ENCODE measurements at regions not wholly inside any gene's neighbourhood (a gene's known extent, or its start where the extent isn't known, plus 50 kb on each side); places are given as distances from the start of the nearest gene placed in this dataset.

DNA sequence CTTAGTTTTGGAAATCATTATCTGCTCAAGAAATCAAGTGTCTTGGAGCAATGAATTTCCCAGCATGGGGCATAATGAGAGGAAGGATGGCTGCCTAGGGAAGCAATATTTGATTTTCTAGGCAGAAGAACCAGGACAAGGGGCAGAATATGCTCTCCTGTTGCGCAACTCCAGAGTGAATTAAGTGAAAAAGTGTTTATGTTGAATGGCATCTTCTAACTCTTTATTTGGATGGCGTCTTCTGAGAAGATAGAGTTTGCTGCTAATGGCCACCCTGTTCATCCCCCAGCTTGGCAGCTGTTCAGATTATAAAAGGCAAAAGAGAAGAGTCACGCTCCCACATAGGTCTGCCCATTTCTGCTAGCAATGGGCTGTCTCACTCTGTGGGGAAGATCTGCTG lies 1278.1 kb downstream of the AACS start:
- no peak for DNase-seq

DNA sequence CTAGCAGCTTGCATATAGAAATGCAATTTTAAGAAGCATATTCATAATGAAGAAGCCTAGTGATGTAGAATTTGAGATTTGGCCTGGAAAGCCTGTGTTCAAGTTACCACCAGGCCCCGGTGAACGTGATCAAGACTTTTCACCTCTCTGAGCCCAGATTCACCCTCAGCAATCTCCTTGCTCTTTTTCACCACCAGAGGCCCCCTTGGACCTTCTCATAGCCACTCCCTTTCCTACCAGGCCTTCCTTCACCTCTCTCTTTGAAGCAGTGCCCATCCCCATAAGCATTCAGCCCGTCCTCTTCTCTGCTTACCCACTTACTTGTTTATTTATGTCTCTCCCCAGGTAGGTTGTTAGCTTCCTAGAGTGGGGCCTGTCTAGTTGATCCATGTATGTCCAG lies 1280.9 kb downstream of the AACS start:
- no peak for DNase-seq

DNA sequence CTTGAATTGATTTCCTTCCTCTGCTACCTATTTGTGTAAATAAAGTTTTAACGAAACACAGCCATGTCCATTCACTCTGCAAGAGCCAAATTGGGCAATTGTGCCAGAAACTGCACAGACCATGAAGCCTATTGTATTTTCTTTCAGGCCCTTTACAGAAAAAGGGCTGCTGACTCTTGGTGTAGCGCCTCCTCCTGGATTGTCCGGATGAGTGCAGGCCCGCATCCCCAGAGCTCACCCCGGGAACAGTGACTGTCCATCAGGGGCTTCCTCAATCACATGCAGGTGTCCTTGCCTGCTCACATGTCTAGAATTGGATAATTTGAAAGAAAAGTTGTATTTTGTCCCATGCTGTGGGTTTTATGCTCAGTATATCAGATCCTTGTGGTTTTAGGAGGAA lies 1282.2 kb downstream of the AACS start:
- no peak for DNase-seq

DNA sequence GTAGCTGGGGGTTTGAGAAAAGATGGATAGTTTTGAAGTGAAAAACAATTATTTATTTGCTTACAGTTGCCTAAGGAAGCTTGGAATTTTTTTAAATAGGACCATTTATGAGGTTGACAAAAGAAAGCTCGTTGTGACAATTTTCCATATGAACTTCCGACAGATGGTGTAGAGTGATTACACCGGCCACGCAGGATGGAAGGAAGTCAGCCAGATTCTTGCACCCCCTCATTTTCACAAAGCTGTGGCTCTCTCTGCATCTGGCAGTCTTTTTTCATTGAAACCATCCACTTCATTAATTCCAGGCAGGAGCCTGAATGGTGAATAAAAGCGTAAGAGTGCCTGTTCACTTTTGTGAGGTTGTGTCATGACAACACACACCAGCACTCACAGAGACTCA lies 1284.1 kb downstream of the AACS start:
- DNase-seq, result no peak

DNA sequence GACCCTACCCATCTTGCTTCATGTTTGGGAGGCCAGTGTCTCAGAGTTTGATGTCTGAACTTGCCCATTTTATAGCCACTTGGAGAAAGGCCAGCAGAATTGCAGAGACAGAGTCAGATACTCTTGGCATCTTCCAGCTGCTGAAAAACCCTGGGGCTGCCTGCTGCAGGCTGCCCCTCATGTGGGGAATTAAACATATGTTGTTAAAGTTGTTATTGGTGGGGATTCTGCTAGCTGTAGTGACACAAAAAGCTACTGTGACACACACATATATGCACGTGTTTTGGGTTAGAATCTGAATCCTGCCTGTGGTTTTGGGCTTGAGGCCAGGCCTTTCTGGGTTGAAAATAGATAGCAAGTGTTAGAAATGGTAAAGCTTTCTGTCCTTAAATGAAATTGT lies 1288.4 kb downstream of the AACS start:
- no peak for DNase-seq

DNA sequence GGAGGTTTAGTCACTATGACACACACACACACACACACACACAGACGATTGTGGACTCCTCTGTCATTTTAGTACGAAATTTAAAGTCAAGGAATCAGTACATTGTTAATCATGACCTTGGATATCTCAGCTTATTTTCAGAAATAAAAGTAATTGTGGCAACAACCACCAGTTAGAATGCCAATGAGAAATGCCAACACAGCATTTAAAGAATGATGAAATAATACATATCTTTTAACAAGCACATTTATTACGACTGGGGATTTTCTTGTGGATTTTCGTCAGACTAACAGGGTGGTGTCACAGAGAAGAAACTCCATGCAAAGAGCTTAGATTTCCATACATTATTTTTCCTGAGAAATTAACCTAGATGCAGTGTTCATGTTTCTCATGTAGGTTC lies 1289.4 kb downstream of the AACS start:
- DNase-seq, result no peak

DNA sequence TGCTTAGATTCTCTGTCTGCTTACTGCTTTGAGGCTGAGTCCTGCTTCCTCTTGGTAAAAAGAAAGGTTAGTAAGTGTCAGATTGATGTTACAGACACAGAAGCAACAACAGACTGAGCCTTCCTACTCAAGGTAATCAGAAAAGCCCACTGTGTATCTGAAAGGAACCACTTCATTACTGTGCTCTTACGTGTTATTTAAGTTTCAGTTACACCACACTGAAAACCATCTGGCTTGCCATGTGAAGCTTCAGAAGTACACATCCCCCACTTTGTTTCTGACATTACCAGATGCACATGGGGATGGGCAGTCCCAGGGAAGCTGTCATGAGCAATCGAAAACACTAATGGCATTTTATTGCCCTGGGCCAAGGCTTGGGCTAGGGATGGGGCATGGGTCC lies 1290.1 kb downstream of the AACS start:
- DNase-seq, result no peak

DNA sequence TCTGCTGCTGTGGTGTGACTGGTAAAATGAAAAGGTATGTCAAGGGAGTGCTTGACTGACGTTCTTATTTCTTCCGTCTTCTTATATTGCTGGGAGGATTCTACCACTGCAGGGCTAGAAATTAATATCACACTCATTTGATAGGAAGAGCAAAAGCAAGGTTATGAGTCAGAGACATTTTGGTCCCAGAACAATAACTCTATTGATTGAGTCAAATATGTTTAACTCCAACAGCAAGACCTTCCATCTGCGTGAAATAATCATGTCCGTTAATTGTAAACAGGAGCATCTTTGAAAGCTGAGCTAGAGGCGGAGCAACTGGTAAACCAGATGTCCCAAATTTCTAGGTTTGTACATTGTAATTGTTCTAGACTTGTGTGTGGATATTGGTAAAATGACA lies 1293.6 kb downstream of the AACS start:
- no peak for DNase-seq

DNA sequence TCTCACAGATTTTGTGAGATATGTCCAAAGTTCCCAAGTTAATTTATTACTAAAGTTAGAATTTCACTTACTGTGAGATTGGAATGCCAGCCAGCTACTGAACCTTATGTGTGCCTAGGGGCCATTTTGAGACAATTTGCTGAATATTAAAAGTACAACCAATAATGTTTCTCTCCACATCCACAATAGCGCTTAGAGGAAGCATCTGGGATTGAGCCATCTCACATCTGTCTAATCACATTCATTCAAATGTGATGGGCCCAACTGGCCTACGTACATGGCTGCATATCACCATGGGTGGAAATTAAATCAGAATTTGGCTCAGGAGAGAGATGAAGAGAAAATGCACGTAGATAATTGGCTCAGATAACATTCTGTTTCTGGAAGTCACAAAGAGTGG lies 1294.0 kb downstream of the AACS start:
- DNase-seq, result no peak

DNA sequence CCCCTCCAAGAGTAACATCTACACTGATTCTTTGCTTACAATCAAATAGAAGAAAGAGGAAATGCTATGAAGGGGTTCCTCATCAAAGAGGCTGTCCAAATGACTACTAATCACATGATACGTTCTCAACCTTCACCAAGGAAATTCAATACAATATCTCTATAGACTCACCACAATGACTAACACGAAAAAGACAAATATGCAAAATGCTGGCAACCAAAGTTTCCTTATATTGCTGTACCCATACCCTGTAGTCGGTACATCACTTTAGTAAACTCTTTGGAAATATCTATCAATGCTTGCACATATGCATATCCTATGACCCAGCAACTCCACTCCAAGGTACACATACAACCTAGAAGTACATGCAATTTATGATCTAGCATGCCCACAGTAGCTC lies 1296.6 kb downstream of the AACS start:
- no peak for DNase-seq

DNA sequence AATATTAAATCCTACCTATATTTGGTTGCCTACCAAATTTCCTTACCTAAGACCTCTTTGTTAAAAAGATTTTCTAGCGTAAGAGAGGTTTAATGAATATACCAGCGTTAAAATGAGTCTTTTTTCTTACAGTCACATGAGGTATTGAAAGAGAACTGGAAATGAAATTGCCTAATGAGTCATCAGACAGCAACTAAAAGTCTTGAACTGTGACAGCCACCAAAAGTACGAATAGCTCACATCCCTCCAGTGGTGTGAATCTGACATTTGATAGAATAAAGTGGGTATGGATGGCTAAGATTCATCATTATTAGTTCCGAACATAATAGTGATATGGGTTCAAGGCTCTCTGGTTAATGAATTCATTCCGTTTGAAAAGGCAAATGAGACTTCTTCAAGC lies 1297.3 kb downstream of the AACS start:
- DNase-seq, result no peak

DNA sequence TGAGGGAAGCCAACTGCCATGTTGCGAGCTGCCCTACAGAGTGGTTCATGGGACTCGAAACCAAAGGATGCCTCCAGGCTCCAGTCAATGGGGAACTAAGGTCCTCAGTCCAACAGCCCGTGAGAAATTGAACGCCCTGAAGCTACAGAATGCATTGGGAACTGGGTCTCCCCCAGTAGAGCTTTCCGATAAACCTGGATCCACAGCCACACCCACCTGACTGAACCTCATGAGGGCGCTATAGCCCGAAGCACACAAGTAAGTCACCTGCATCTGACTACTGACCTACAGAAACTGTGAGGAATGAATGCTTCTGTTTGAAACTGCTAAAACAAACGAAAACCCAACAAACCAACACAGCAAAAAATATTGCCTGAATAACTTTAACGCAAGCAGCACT lies 1297.7 kb downstream of the AACS start:
- DNase-seq, result no peak

DNA sequence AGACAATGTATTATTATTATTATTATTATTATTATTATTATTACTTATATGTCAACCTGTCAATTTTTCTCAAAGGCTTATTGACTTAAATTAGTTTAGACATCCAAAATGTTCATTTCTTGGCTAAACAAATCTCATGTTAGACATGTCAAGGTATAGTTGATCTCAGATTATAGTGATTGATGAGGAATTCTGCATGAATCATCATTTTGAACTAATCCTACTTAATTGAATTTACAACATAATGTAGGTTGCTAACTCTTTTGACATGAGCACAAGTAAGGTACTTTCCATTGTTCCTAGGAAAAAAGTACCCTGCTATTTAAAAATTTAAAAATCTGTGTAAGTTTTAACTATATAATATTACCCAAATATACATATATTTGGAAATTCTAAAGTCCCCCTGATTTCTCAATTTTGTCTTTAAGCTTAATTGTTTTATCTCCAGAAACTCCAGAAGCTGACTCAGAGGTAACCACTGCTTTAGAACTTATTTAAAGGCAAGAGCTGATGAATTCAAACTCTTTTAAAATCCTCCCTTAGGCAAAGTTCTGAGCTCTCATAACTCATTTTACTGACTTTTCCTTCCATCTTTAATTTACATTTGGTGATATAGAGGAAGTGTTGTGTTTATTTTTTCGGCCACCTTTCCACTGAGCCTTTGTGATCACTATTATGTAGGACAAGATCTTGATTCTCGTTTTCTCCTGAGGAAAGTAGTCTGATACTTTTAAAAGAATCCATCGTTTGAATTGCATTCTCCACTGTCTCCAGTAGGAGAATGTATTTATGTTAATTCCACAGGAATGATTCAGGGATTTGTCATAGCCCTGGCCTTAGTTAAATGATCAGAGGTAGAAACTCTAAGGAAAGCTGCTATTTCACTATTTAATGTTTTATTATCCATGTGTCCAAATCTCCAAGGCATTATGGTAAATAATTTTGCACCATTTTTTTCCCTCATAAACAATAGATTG lies 1304.5 kb downstream of the AACS start:
- DNase-seq, result no peak

DNA sequence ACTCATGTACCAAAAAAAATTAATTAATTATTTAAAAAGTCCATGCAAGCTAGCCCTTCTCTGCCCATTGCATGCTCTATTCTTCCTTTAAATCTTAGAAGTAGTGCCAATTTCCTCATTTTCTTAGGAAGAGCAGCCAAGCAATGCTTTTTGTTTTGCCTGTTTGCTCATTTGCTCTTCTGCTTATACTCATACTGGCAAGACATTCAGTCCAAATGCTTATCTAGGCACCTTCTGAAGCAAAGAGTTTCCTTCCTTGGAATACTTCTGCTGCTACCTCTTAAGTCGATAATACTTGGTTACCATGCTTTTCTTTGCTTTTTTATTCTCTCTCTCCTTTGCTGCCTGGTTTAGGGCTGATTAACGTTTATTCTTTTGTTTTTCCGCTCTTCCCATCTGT lies 1318.3 kb downstream of the AACS start:
- no peak for DNase-seq

DNA sequence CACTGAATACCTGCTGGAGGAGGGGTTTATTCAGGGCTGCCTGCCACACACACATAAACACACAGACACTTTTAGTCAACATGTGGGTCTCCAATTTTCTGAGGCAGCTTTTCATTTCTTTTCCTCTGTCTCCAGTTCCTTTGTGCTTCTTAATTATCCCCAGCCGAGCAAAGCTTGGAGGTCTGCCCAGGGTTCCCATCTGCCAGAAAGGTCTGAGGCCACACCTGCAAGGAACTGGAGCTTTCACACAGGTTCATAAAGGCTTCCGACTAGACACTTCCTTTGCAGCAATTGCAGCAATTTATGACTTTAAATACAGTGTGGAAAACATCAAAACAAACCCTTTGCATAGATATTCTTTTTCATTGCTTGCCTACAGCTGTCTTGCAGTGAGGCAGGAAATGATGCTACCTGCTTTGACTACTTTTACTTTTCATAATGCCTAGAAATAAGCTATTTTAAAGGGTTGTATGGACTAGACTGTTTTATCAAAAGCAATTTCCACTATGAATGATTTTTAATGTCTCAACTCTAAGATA lies 1318.9 kb downstream of the AACS start:
- no peak for DNase-seq

DNA sequence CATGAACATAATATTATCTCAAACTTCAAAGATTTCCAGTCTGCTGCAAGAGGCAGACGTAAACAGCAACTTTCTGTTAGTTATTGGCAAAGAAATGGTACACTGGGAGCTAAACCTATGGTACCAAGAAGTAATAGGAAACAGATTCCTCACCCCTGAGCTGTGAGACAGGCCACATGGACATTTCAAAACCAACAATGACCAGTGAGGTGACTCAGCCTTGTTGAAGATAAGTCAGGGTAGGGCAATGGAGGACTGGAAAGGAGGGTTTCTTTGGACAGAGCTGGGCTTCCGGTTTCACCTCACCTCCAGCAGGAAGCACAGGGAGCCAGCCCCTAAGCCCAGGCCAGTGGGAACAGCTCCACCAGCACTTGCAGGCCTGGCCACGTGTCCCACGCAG lies 1320.5 kb downstream of the AACS start:
- DNase-seq, result no peak

DNA sequence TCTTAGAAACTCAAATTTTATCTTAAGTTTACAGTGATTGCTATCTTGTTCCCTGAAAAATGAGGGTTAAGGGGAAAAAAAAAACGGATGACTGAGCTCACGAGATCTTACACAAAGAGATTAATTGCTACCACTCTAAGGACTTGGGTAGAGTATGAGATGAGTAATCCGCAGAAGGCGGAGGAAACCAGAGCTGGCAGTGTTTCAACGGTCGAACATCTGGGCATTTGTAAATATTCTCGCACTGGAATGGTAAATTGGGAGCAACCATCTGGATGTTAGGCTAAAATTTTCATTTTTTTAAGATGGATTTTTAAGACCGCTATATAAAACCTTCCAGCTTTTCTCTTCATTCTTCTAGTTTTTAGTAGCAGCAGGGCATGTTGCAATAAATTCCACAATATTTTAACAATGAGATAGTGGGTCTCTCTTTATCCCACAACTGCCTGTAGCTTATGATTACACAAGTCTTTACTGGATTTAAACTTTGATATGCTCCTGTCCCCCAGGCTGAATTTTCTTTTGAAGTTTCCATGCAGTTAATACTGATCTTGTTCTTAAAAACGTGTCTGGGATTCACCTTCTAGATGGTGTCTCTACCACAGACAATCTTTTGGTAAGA lies 1324.1 kb downstream of the AACS start:
- DNase-seq, result no peak

DNA sequence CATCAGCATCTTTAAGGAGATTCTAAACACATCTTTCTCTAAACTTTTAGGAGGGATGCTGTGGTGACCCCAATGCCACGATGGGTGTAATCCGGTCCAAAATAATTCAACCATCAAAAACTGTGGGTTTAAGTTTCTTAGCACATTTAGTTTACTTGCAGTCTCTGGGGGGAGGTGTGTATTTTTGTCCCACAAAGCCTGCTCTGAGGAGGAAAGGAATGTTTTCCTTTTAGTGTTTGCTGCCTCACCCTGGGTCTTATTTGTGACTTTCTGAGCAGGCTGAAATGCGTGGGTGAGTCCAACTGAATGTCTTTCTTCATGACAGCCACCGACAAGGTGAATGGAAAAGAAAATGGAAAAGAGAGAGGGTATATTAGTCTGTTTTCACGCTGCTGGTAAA lies 1324.7 kb downstream of the AACS start:
- no peak for DNase-seq

DNA sequence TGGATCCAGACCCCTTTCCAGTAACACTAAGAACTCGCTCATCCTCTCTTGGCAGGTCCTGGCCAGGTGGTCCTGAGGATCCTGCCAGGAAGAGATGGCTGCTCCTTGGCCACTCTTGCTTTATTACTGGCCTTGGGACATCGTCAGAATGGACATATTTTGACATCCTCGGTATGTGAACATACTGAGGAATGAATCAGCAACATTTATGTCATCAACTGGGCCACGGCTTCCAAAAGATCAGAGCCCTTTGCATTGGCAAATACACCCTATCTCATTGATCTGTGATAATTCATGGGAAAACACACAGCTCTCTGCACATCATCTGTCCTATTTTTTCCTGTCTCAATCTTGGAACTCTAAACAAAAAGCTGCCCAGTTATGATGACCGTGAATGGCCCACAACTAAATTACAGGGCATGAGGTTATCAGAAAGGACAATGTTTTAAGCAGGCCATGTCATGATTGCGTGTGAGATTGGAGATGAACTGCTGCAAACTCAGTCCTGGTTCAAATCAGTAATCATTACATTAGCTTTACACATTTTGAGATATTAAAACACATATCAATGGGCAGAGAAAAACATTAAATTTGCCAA lies 1325.8 kb downstream of the AACS start:
- DNase-seq, result no peak

DNA sequence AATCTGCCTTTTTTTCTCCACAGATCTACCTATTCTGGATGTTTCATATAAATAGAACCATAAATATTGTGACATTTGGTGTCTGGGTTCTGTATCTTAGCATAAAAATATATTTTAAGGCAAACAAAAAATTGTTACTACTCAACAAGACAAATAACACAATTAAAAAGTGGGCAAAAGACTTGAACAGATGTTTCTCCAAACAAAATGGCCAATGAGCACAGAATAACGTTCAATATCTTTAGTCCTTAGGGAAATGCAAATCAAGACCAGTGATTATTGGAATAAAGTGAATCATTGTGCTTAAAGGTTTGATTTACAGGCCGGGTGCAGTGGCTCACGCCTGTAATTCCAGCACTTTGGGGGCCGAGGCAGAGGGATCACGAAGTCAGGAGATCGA lies 1331.3 kb downstream of the AACS start:
- DNase-seq, result no peak

DNA sequence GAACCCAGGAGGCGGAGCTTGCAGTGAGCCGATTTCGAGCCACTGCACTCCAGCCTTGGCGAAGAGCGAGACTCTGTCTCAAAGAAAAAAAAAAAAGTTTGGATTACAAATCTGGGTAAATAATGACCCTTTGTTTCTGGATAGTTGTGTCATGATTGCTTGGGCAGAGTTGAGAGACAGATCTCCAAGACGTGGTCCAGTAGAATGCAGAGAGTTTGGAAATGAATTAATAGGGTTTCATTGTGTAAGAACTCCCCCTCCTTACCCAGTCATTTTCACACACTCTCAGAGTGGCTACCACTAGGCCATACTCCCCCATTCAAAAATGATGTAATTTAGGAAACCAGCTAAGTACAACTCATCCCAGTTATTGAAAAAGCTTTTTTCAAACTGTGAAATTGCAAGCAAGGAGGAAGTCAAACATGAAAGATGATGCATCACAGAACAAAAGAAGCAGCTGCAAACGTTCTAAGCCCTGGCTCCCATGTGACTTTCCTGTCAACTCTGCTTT lies 1331.9 kb downstream of the AACS start:
- DNase-seq, result no peak

DNA sequence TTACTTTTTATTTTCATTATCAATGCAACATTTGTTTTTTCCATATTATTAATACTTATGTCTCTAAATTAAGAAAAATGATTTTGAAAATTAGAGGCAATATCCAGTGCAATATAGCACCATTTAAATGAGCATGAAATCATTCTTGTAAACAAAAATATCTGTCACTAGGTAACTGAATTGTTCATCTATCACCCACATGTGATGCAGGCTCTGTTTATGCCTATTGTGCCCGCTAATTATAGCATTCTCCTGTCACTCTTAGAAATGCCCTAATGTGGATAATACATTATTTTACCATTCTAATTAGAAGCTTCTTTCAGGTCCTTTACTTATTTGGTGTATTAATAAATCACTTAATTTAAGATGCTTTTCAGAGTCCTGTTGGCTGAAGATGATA lies 1332.4 kb downstream of the AACS start:
- no peak for DNase-seq

DNA sequence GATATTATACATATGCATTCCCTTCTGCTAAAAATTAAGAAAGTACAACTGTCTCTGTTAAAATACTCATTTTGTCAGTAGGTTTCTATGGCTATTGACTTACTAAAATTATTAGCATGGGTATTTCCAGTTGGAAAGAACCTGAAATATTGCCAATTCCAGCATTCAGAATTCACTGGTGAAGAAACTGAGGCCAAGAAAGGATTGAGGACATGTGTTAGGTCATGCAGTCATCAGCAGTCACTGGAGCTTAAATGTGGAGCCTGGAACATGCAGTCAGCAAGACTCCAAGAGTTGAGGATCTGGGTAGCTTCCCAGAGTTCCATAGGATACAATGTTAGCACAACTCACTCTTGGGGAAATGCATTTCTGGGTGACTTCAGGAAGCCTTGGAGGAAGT lies 1335.6 kb downstream of the AACS start:
- no peak for DNase-seq

Measured in activated CD8-positive, alpha-beta memory T cell treated with anti-CD3 and anti-CD28 coated beads, Interleukin-2, amount 50 U/mL, for 48 hours (primary cell).